K562 (cell line): ENCODE measurements at regions not wholly inside any gene's neighbourhood (a gene's known extent, or its start where the extent isn't known, plus 50 kb on each side); places are given as distances from the start of the nearest gene placed in this dataset.

Source experiments
- ATAC-seq: fragments of 200-7000 bp; cut with Tn5 transposase; 3 replicates; pipeline ENCODE4 v1.9.1; 2020; ENCODE audit warnings: moderate library complexity
- BruUV-seq: library from RNA; stranded (reverse); fragments of 400-500 nt; replicated peaks from 2 replicates; lab custom pipeline; 2021; lab: Mats Ljungman, UMichigan
- CTCF ChIA-PET: fragments of 300-600 bp; formaldehyde crosslinking; extraction: SDS; loops from one replicate; lab custom pipeline; 2021; ENCODE audit warnings: low intra/inter-chr PET ratio; lab: Yijun Ruan, JAX
- POLR2A ChIA-PET: fragments of 300-600, 350-650 bp; sonication (Branson Sonifier 250); formaldehyde crosslinking; extraction: SDS; loops from one replicate; lab custom pipeline; 2021; ENCODE audit warnings: antibody characterized with exemption, inconsistent platforms; lab: Yijun Ruan, JAX
- DNase-seq, 4 experiments: peaks; one replicate each; pipeline versions ENCODE4 v3.0.0 to v3.0.0-alpha.2; 2011 to 2018; ENCODE audit warnings: low spot score in 3 of 4, mixed read lengths in 3 of 4; ENCODE audit errors: extremely low read depth in 1 of 4
- FAIRE-seq: peaks from 2 replicates; lab custom pipeline; 2011; peaks lifted over from hg19 to GRCh38; lab: Jason Lieb, UNC
- H2AFZ ChIP-seq: 2 replicates; pipeline ENCODE4 v1.6.0; 2011; ENCODE audit warnings: low read depth, low read length, control low read depth, inconsistent platforms
- H3K27ac ChIP-seq: fragments of 200-600 bp; 3 replicates; pipeline ENCODE4 v1.8.0; 2011; ENCODE audit warnings: low read depth, mild to moderate bottlenecking, control low read depth, inconsistent platforms, low read length, moderate library complexity, mixed read lengths; ENCODE audit errors: extremely low read depth
- H3K27me3 ChIP-seq, 2 experiments: fragments of 300-600 bp in 1 of 2; 2 replicates in 1 of 2; 3 replicates in 1 of 2; pipeline versions ENCODE4 v1.6.0 to v1.8.0; 2011; ENCODE audit warnings: inconsistent platforms in 2 of 2, low read length in 2 of 2, mild to moderate bottlenecking in 1 of 2, mixed read lengths in 1 of 2, moderate library complexity in 1 of 2; ENCODE audit not compliant: control insufficient read depth in 2 of 2, insufficient read depth in 2 of 2
- H3K36me3 ChIP-seq: fragments of 300-600 bp; 3 replicates; pipeline ENCODE4 v1.8.0; 2011; ENCODE audit warnings: mild to moderate bottlenecking, low read length, inconsistent platforms; ENCODE audit not compliant: control insufficient read depth, insufficient read depth
- H3K4me1 ChIP-seq, 2 experiments: fragments of 200-600 bp in 1 of 2; replicated peaks in 1 of 2; 2 replicates in 1 of 2; 3 replicates in 1 of 2; pipeline versions ENCODE4 v1.5.1 to v1.8.0; 2011; ENCODE audit warnings: inconsistent platforms in 2 of 2, low read length in 2 of 2, mild to moderate bottlenecking in 1 of 2, mixed read lengths in 1 of 2, moderate library complexity in 1 of 2; ENCODE audit not compliant: control insufficient read depth in 2 of 2, insufficient read depth in 2 of 2
- H3K4me2 ChIP-seq: 2 replicates; pipeline ENCODE4 v1.6.1; 2011; ENCODE audit warnings: low read length, control low read depth, inconsistent platforms, mixed read lengths; ENCODE audit not compliant: insufficient read depth
- H3K4me3 ChIP-seq: fragments of 200-600 bp; sonication (generic), shearing (Covaris generic); 2 replicates; pipeline ENCODE4 v1.5.1; 2016; ENCODE audit warnings: control low read depth, inconsistent platforms
- H3K79me2 ChIP-seq: fragments of 200-600 bp; 3 replicates; pipeline ENCODE4 v1.8.0; 2011; ENCODE audit warnings: low read length, inconsistent platforms; ENCODE audit not compliant: control insufficient read depth, insufficient read depth
- H3K9ac ChIP-seq, 2 experiments: 2 replicates each; pipeline versions ENCODE4 v1.6.0 to v1.6.1; 2011; ENCODE audit warnings: low read depth in 2 of 2, low read length in 2 of 2, control low read depth in 1 of 2, inconsistent platforms in 1 of 2, mild to moderate bottlenecking in 1 of 2, mixed read lengths in 1 of 2; ENCODE audit not compliant: insufficient read depth in 1 of 2
- H3K9me1 ChIP-seq: one replicate; pipeline ENCODE4 v1.6.0; 2011; ENCODE audit warnings: inconsistent platforms, mild to moderate bottlenecking, low read length, moderate library complexity; ENCODE audit not compliant: control insufficient read depth, insufficient read depth
- H3K9me3 ChIP-seq: replicated peaks from 2 replicates; pipeline ENCODE4 v1.5.1; 2011; ENCODE audit warnings: low read depth, low read length, inconsistent platforms; ENCODE audit not compliant: control insufficient read depth, insufficient read depth
- H4K20me1 ChIP-seq: replicated peaks from 2 replicates; pipeline ENCODE4 v1.6.1; 2011; ENCODE audit warnings: low read length, inconsistent platforms, mixed read lengths; ENCODE audit not compliant: control insufficient read depth, insufficient read depth
- CBX5 ChIP-seq: IDR thresholded peaks from 2 replicates; pipeline ENCODE4 v1.6.1; 2014; ENCODE audit warnings: low read depth, borderline replicate concordance
- CBX8 ChIP-seq: fragments of 200-600 bp; sonication (generic); IDR thresholded peaks from 2 replicates; pipeline ENCODE4 v1.6.1; 2012; ENCODE audit warnings: borderline replicate concordance, mixed run types, low read depth, mild to moderate bottlenecking, moderate library complexity, mixed read lengths, low read length, control low read depth, inconsistent platforms; ENCODE audit not compliant: poor library complexity, severe bottlenecking; ENCODE audit errors: extremely low read depth
- COPS2 ChIP-seq: fragments of 450-650 bp; conservative IDR thresholded peaks from 2 replicates; pipeline ENCODE4 v1.6.1; 2016; ENCODE audit warnings: mild to moderate bottlenecking, moderate library complexity
- DNMT1 ChIP-seq: fragments of 450-650 bp; IDR thresholded peaks from 2 replicates; pipeline ENCODE4 v1.6.1; 2016; ENCODE audit warnings: antibody characterized with exemption, mild to moderate bottlenecking
- ETV1 ChIP-seq: fragments of 450-650 bp; conservative IDR thresholded peaks from 2 replicates; pipeline ENCODE4 v1.6.1; 2016; ENCODE audit warnings: missing genetic modification characterization, control low read depth, low read depth, missing compliant biosample characterization
- MCM2 ChIP-seq: fragments of 450-650 bp; IDR thresholded peaks from 2 replicates; pipeline ENCODE4 v1.6.1; 2017; ENCODE audit warnings: low read depth, mild to moderate bottlenecking
- MXI1 ChIP-seq: IDR thresholded peaks from 2 replicates; pipeline ENCODE4 v1.6.1; 2011; ENCODE audit warnings: low read depth, mild to moderate bottlenecking, improper control_type of control experiment, low read length
- NBN ChIP-seq: fragments of 450-650 bp; IDR thresholded peaks from 2 replicates; pipeline ENCODE4 v1.6.1; 2016; ENCODE audit warnings: low read depth, mild to moderate bottlenecking
- NR2C2 ChIP-seq, 2 experiments: fragments of 200-800 bp in 1 of 2; sonication (Bioruptor generic) in 1 of 2; sonication (generic) in 1 of 2; formaldehyde crosslinking in 1 of 2; IDR thresholded peaks; 2 replicates each; pipeline versions ENCODE4 v1.6.1 to v1.8.0; 2016 to 2022; ENCODE audit warnings: mild to moderate bottlenecking in 1 of 2, missing compliant biosample characterization in 1 of 2, missing genetic modification characterization in 1 of 2, missing genetic modification reagents in 1 of 2
- POU5F1 ChIP-seq: fragments of 150-350 bp; IDR thresholded peaks from 2 replicates; pipeline ENCODE4 v1.6.1; 2014; ENCODE audit warnings: borderline replicate concordance, low read length, low read depth, mild to moderate bottlenecking; ENCODE audit not compliant: partially characterized antibody
- RBM15 ChIP-seq: fragments of 200-400 bp; formaldehyde crosslinking; IDR thresholded peaks from 2 replicates; pipeline ENCODE4 v1.6.1; 2018; ENCODE audit warnings: mild to moderate bottlenecking, low read length, moderate library complexity; ENCODE audit not compliant: insufficient read depth
- TFAM ChIP-seq: fragments of 250-450 bp; sonication (Bioruptor Pico); conservative IDR thresholded peaks from 2 replicates; pipeline ENCODE4 v1.5.0; 2021; ENCODE audit warnings: mild to moderate bottlenecking, moderate library complexity
- TSC22D4 ChIP-seq: fragments of 450-650 bp; IDR thresholded peaks from 2 replicates; pipeline ENCODE4 v1.6.1; 2016; ENCODE audit warnings: missing genetic modification characterization, missing biosample characterization, control low read depth
- ZBED1 ChIP-seq: IDR thresholded peaks from 2 replicates; pipeline ENCODE4 v1.6.1; 2014
- ZNF121 ChIP-seq: sonication (generic); formaldehyde crosslinking; conservative IDR thresholded peaks from 2 replicates; pipeline ENCODE4 v1.8.0; 2022; ENCODE audit warnings: missing genetic modification reagents
- ZNF197 ChIP-seq: fragments of 200-800 bp; sonication (Bioruptor generic); IDR thresholded peaks from 2 replicates; pipeline ENCODE4 v1.6.1; 2016; ENCODE audit warnings: low read depth, missing genetic modification characterization, missing compliant biosample characterization
- ZNF239 ChIP-seq: fragments of 250-450 bp; sonication (Bioruptor Pico); IDR thresholded peaks from 2 replicates; pipeline ENCODE4 v1.4.0; 2020; ENCODE audit warnings: mild to moderate bottlenecking
- ZNF282 ChIP-seq: sonication (generic); formaldehyde crosslinking; IDR thresholded peaks from 2 replicates; pipeline ENCODE4 v1.8.1; 2023; ENCODE audit warnings: missing genetic modification reagents
- ZNF354B ChIP-seq: fragments of 250-450 bp; sonication (Bioruptor Pico); IDR thresholded peaks from 2 replicates; pipeline ENCODE4 v1.4.0; 2020
- ZNF830 ChIP-seq: fragments of 250-450 bp; sonication (Bioruptor Pico); IDR thresholded peaks from 2 replicates; pipeline ENCODE4 v1.5.0; 2021; ENCODE audit warnings: mild to moderate bottlenecking
- WGBS: fragments of 100-300 bp; shearing (Covaris generic); methylation state at CpG from one replicate; pipeline ENCODE4 v1.1.6; 2016; ENCODE audit warnings: low coverage, mixed read lengths; ENCODE audit not compliant: insufficient coverage; ENCODE audit errors: missing lambda C conversion rate; 5-methylcytosine and 5-hydroxymethylcytosine counted together
- in situ Hi-C: fragments of 300-500 bp; cut with MboI; formaldehyde crosslinking; loops from 4 replicates; pipeline ENCODE4 v1.15.0; 2018; ENCODE audit warnings: inconsistent platforms, mixed read lengths
- intact Hi-C: fragments of 100-400 bp; cut with micrococcal nuclease; formaldehyde crosslinking; loops from 2 replicates; pipeline ENCODE4 v1.14.2; 2022

- TF ChIP-seq COPS2 (no peak), MCM2 (no peak), ZNF830 (CRISPR knock-in tag) (no peak), ZBED1 (no peak), ZNF239 (CRISPR knock-in tag) (no peak), RBM15 (no peak), CBX8 (no peak), CBX5 (no peak), ZNF282 (CRISPR knock-in tag) (no peak), POU5F1 (no peak), ZNF197 (CRISPR knock-in tag) (no peak), MXI1 (no peak), ZNF121 (CRISPR knock-in tag) (no peak), ETV1 (tag) (no peak), ZNF354B (CRISPR knock-in tag) (no peak), TFAM (CRISPR knock-in tag) (no peak), TSC22D4 (tag) (no peak), NR2C2 (CRISPR knock-in tag; IDR thresholded peaks at IDR 0.05) (no peak), NR2C2 (tag; IDR thresholded peaks at IDR 0.05) (no peak), NBN (no peak), DNMT1 (no peak)
- WGBS, result 0% methylated on average over 2 of the region's 2 CpGs
- Histone ChIP-seq H3K79me2 (no peaks in the 10 kb centered on the region), H3K4me3 (no peak overlapping the region), H3K36me3 (no peaks in the 10 kb centered on the region), H3K9ac (no peak overlapping the region), H3K4me2 (no peak overlapping the region), H3K9me1 (no peaks in the 10 kb centered on the region), H3K9me3 (no peaks in the 10 kb centered on the region), H3K4me1 (no peaks in the 10 kb centered on the region), H2AFZ (no peak overlapping the region), H3K27me3 (peaks cover 0 to 3% of the 10 kb centered on the region in 2 experiments; a peak in 2 of 5 replicates), H3K27ac (no peak overlapping the region), H4K20me1 (no peaks in the 10 kb centered on the region)
- ChIA-PET CTCF (no interaction called here), POLR2A (no interaction called here)
- intact Hi-C loops (no loop called here), in situ Hi-C loops (no loop called here)
- BruUV-seq, result no TSS peak
- DNase-seq (no peak), ATAC-seq (no peak), FAIRE-seq (no peak)
These were observed 263.8 kb downstream of the RAD51AP2 start for GRCh38 chr2:17254421-17254820.
